ENCODE measurements at regions not wholly inside any gene's neighbourhood (a gene's known extent, or its start where the extent isn't known, plus 50 kb on each side); places are given as distances from the start of the nearest gene placed in this dataset.

DNA sequence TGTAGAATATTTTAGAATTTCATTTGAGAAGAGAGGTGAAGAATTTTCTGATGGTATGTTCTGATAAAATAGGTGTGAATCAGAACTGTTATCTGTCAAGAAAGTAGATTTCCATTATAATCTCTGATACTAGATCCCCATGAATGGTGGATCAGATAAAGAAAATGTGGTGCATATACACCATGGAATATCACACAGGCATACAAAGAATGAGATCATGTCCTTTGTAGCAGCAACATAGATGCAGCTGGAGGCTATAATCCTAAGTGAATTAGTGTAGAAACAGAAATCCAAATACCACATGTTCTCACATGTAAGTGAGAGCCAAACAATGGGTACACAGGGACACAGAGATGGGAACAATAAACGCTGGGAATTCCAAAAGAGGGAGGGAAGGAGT is 372.0 kb upstream of the ATP2B1 start:
- DNase-seq (ENCODE audit: low read depth in 3 of 3), result no peak

- no peak for DNase-seq (ENCODE audit: low read depth in 3 of 3)
Measured at GRCh38 chr12:90079529-90080210, 371.0 kb upstream of the ATP2B1 start.

- no peak for DNase-seq (ENCODE audit: low read depth in 3 of 3)
Measured at GRCh38 chr12:90078344-90078743, 369.7 kb upstream of the ATP2B1 start.

GRCh38 chr12:90077756-90078155 is 369.1 kb upstream of the ATP2B1 start:
- DNase-seq (ENCODE audit: low read depth in 3 of 3), result no peak

DNA sequence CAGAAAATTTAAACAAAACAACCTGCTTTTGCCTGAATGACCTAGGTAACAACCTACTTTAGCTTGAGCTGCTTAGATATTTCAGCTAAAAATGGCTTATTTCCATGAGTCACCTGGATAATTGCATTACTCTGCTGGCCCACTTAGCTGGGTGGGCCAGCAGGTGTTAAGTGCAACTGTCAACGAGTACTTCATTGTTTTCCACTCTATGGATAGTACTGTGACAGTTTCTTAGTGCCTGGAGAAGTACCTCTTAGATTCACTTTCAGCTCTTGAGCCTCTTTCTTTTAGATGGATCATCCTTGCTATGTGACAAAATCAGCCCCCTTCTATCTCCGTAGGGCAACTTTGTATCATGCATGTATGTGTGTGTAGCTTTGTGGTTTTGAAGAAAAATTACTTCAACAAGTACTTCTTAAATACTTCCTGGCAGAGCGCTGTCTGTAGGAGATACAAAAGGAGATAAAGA is 368.2 kb upstream of the ATP2B1 start:
- no peak for DNase-seq (ENCODE audit: low read depth in 3 of 3)

- no peak for DNase-seq (ENCODE audit: low read depth in 3 of 3)
Measured at GRCh38 chr12:90075685-90076084, 367.0 kb upstream of the ATP2B1 start.

- no peak for DNase-seq (ENCODE audit: low read depth in 3 of 3)
Measured at GRCh38 chr12:90074086-90074485, 365.4 kb upstream of the ATP2B1 start.

GRCh38 chr12:90071996-90072395 is 363.4 kb upstream of the ATP2B1 start:
- no peak for DNase-seq (ENCODE audit: low read depth in 3 of 3)

DNA sequence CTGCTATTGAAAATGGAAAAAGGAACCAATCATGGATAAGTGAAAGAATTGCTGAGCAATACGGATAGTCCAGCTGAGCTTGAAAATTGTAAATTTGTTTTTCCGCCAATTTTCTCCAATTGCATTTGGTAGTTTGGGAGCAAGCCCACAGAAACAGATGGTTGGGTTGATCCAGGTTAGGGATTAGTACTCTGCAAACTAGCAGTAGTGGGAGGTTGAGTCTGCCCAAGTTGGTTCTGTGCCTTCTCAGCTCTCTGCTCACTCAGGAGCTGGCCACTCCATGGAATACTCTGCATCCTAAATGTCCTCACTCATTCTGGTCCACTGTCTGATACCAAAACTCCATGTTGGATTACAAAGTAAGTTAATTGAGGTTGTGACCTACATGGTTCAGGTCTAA is 361.1 kb upstream of the ATP2B1 start:
- DNase-seq (ENCODE audit: low read depth in 3 of 3), result no peak

GRCh38 chr12:90067791-90068190 is 359.2 kb upstream of the ATP2B1 start:
- DNase-seq (ENCODE audit: low read depth in 3 of 3), result no peak

DNA sequence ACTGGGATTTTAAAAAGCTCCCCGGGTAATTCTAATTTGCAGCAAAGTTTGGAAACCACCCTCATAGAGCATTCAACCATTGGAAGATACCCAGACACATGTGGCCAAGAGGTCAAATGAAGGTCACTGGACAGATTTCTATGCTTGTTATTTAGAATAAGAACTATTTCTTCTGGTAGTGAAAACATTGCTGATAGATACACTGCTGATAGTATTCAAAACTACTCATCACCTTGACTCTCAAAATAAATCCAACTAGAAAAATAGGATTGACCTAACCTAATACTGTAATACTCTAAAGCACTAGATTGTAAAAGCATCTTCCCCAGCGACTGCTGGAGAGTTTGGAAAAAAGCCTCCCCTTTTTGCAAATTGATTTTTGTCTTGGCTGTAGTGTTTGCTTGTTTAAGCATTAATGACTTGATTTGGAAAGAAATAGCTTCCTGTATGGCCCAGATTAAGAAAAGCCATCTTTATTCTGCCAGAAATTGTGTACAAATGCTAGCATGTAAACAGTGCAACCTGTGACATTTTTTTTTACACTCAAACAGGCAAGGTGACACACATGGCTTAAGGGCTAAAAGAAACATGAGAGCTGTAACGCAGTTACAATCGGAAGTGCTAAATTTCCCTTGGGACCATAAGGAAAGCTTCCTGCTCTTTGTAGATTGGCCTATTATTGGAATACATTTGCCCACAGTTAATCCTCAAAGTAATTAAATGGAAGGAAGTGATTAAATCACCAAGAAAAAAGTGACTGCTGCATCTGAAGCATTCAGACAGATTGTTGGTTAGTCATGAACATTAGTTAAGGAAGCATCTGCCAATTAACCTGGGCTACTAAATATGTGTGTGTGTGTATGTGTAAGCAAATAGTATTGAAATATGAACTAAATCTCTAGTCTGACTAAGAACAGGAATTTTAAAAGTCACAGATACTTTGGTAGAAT is 356.5 kb upstream of the ATP2B1 start:
- DNase-seq (ENCODE audit: low read depth in 3 of 3), result no peak

GRCh38 chr12:90062799-90063198 is 354.2 kb upstream of the ATP2B1 start:
- DNase-seq (ENCODE audit: low read depth in 3 of 3), result no peak

GRCh38 chr12:90061809-90062208 is 353.2 kb upstream of the ATP2B1 start:
- no peak for DNase-seq (ENCODE audit: low read depth in 3 of 3)

GRCh38 chr12:90060031-90060430 is 351.4 kb upstream of the ATP2B1 start:
- DNase-seq (ENCODE audit: low read depth in 3 of 3), result no peak

- DNase-seq (ENCODE audit: low read depth in 3 of 3), result no peak
Measured at GRCh38 chr12:90058704-90059103, 350.1 kb upstream of the ATP2B1 start.

- no peak for DNase-seq (ENCODE audit: low read depth in 3 of 3)
Measured at GRCh38 chr12:90055071-90055470, 346.4 kb upstream of the ATP2B1 start.

DNA sequence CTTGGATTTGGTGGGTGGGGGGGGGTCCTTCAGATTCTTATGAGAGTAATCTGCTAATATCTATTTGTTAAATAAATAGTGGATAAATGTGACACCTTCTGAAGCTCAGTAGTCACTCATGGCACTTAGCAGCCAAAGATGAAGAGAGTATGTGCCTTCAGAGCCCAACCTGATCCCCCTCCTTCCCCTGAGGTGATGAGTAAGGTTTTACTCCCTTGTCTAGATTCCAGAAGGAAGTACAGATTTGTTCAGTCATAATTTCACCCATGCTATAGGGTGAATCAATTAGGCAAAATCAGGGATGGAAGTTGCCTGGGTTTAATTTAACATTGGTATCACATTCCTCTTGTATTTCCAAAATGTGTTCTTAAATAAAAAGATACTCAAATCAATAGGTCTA is 340.3 kb upstream of the ATP2B1 start:
- DNase-seq (ENCODE audit: low read depth in 3 of 3), result no peak

GRCh38 chr12:90045559-90045958 is 336.9 kb upstream of the ATP2B1 start:
- no peak for DNase-seq (ENCODE audit: low read depth in 3 of 3)

- DNase-seq (ENCODE audit: low read depth in 3 of 3), result no peak
Measured at GRCh38 chr12:90044069-90044468, 335.4 kb upstream of the ATP2B1 start.

- no peak for DNase-seq (ENCODE audit: low read depth in 3 of 3)
Measured at GRCh38 chr12:90042920-90043641, 334.4 kb upstream of the ATP2B1 start.

GRCh38 chr12:90038289-90038688 is 329.7 kb upstream of the ATP2B1 start:
- DNase-seq (ENCODE audit: low read depth in 3 of 3), result no peak

DNA sequence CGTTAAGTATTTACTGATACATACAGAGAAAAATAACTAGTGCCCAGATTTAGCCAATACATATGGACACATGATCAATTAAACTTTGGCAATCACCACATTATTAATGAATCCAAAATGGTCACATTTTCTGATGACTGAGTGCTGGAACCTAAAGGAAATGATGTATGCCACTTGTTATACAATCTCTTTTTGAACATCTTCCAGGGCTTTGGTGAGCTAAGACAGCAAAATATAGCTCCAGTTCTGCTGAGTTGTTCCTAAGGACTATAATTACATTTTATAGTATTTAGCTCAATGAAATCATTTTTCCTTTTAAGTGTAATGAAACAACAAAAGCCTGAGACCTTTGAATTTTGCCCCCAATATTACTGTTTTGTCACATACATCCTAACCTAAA is 329.1 kb upstream of the ATP2B1 start:
- no peak for DNase-seq (ENCODE audit: low read depth in 3 of 3)
